Posterior cingulate gyrus (tissue), 11 donors: ENCODE measurements at regions not wholly inside any gene's neighbourhood (a gene's known extent, or its start where the extent isn't known, plus 50 kb on each side); places are given as distances from the start of the nearest gene placed in this dataset.

Experiments used
- DNase-seq, 10 donors: peaks; one replicate each; pipeline versions ENCODE4 v3.0.0 to v3.0.0-alpha.2; 2020 to 2021; ENCODE audit warnings: mixed read lengths in 3 of 10
- intact Hi-C: fragments of 100-400 bp; cut with DNase I; formaldehyde crosslinking; loops from one replicate; pipeline ENCODE4 v1.15.1; 2023

- no peak for DNase-seq
- intact Hi-C loops: no loop called here
Measured at GRCh38 chr13:44257796-44258195, 115.8 kb upstream of the SERP2 start.

GRCh38 chr13:44259045-44260027, 114.3 kb upstream of the SERP2 start:
- intact Hi-C loops: no loop called here
- peak in 1 of 10 donors; percentile 22 for DNase-seq

GRCh38 chr13:44260336-44260735, 113.3 kb upstream of the SERP2 start:
- no peak for DNase-seq
- intact Hi-C loops: no loop called here

GRCh38 chr13:44263751-44264620, 109.6 kb upstream of the SERP2 start:
- intact Hi-C loops: no loop called here
- DNase-seq: peak in 8 of 10 donors; percentile 47 to 94 (median 72)

GRCh38 chr13:44266305-44266704, 107.3 kb upstream of the SERP2 start:
- no peak for DNase-seq
- intact Hi-C loops: no loop called here

GRCh38 chr13:44266772-44267171, 106.9 kb upstream of the SERP2 start:
- DNase-seq: no peak
- intact Hi-C loops: no loop called here

GRCh38 chr13:44267203-44267602, 106.4 kb upstream of the SERP2 start:
- intact Hi-C loops: no loop called here
- no peak for DNase-seq

GRCh38 chr13:44267980-44268379, 105.6 kb upstream of the SERP2 start:
- intact Hi-C loops: no loop called here
- no peak for DNase-seq

- DNase-seq: no peak
- intact Hi-C loops: no loop called here
Measured at GRCh38 chr13:44268980-44269379, 104.6 kb upstream of the SERP2 start.

- intact Hi-C loops: no loop called here
- no peak for DNase-seq
Measured at GRCh38 chr13:44270150-44270549, 103.5 kb upstream of the SERP2 start.

- intact Hi-C loops: no loop called here
- DNase-seq: peak in 1 of 10 donors; percentile 81
Measured at GRCh38 chr13:44271031-44271455, 102.6 kb upstream of the SERP2 start.

- intact Hi-C loops: no loop called here
- DNase-seq: no peak
Measured at GRCh38 chr13:44271473-44271872, 102.2 kb upstream of the SERP2 start.

GRCh38 chr13:44271915-44272341, 101.7 kb upstream of the SERP2 start:
- DNase-seq: peak in 7 of 10 donors; percentile 14 to 80 (median 25)
- intact Hi-C loops: no loop called here

GRCh38 chr13:44272692-44273091, 100.9 kb upstream of the SERP2 start:
- intact Hi-C loops: no loop called here
- no peak for DNase-seq

GRCh38 chr13:44273216-44273615, 100.4 kb upstream of the SERP2 start:
- no peak for DNase-seq
- intact Hi-C loops: no loop called here

GRCh38 chr13:44273991-44274770, 99.4 kb upstream of the SERP2 start:
- no peak for DNase-seq
- intact Hi-C loops: no loop called here

GRCh38 chr13:44274771-44275205, 98.8 kb upstream of the SERP2 start:
- no peak for DNase-seq
- intact Hi-C loops: no loop called here

- intact Hi-C loops: no loop called here
Measured at GRCh38 chr13:44275381-44275780, 98.2 kb upstream of the SERP2 start.

GRCh38 chr13:44276061-44276460, 97.6 kb upstream of the SERP2 start:
- no peak for DNase-seq
- intact Hi-C loops: no loop called here

More at GRCh38 chr13:44275381-44275780, 98.2 kb upstream of the SERP2 start:
- DNase-seq: no peak

- DNase-seq: no peak
- intact Hi-C loops: no loop called here
Measured at GRCh38 chr13:44277459-44277858, 96.2 kb upstream of the SERP2 start.
